8988T (cell line): ENCODE measurements at regions not wholly inside any gene's neighbourhood (a gene's known extent, or its start where the extent isn't known, plus 50 kb on each side); places are given as distances from the start of the nearest gene placed in this dataset.

Source experiments
- DNase-seq: peaks from one replicate; pipeline ENCODE4 v3.0.0; 2011

DNA sequence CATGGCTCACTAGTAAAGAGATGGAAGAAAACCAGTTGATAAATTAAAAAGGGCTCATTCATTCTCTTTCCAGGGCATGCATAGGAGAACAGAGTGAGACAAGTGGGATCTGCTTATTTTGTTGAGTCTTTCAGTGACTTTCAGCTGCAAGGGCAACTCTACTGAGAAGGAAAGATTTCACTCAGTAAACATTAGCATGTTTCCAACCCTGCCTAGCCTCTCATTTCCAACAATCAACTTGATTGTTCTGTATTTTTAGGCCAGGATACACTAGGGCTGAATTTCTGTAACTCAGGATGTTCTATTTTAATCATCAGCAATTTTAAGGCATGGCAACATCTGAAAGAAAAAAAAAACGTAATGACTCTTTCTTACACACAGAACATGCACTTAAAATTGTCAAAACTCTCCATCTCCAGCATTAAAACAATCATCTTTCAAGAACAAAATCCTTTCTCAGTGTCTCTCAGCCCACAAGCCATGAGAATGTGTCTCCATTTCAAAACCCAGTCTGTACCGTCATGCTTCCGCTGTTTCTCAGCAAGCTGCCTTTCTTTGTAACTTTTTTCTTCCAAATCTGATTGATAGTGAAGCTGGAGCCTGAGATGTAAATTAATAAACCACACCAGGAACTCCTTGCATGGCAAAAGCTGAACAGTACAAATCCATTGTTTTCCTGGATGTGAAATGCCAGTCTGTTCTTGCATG lies 147.2 kb upstream of the KLF14 start:
- DNase-seq: no peak

GRCh38 chr7:130881799-130882141 lies 147.8 kb upstream of the KLF14 start:
- DNase-seq: no peak

GRCh38 chr7:130882396-130882795 lies 148.4 kb upstream of the KLF14 start:
- DNase-seq: no peak

DNA sequence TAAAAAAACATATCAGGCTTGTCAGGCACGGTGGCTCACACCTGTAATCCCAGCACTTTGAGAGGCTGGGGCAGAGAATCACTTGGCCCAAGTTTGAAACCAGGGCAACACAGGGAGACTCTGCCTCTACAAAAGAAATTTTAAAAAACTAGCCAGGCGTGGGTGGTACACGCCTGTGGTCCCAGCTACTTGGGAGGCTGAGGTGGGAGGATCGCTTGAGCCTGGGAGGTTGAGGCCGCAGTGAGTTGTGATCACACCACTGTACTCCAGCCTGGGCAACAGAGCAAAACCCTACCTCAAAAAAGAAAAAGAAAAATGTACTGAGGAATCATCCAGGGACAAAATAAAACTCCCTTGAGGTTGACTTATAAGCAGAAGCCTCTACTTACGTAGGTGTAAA lies 149.9 kb upstream of the KLF14 start:
- DNase-seq: no peak

GRCh38 chr7:130884437-130885417 lies 150.7 kb upstream of the KLF14 start:
- no peak for DNase-seq

GRCh38 chr7:130886438-130887135 lies 152.6 kb upstream of the KLF14 start:
- no peak for DNase-seq

DNA sequence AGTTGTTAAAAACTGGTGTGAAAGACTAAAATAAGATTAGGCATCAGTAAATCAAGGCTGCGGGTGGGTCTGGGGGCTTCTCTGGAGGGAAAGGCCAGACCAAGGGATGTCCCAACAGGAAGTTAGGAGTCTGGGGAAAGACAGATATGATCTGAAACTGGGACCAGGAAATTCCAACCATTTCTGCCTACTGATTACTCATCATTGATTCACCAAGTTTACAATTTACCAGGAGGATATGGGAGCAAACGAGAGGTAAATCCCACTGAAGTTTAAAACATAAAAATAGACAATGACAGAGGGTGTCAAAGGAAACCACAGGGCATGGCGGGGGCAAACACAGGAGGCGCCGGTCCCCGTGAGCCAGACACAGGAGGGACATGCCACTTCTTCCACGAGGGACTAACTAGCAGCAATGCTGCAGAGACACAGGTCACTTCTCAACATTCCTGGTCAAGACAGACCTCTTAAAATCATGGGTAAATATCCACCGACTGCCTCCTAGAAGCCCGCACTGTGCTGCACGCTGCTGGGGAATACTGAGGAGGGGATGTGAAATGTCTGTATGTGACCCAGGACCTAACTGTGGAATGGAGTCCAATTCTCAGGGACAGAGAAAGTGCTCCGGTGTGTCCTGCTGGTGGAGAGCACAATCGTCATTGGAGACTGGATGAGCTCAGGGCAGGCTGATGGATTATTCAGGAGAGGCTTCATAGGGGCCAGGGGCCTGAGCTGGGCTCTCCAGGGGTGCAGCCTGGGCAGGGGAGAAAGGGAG lies 153.4 kb upstream of the KLF14 start:
- DNase-seq: no peak

DNA sequence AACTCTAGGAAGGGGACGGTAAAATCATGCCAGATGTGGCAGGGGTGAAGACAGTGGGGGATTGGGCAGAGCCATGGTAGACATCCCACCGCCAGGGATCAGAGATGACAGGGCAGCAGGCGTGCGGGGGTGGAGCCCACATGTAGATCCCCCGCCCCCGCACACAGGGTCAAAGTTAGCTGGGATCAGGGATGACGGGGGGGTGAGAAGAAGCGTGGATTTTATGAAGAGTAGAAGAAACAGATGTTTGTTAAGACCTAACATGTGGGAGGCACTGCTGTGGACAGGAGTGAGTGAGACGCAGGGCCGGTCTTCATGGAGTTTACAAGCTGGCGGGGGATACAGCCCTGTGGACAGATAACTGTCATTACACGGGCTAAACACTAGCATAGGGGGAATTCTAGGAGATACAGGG lies 154.0 kb upstream of the KLF14 start:
- no peak for DNase-seq

GRCh38 chr7:130888468-130888867 lies 154.5 kb upstream of the KLF14 start:
- no peak for DNase-seq

- no peak for DNase-seq
Measured at GRCh38 chr7:130890176-130891020, 156.4 kb upstream of the KLF14 start.

- no peak for DNase-seq
Measured at GRCh38 chr7:130891254-130892094, 157.5 kb upstream of the KLF14 start.

- no peak for DNase-seq
Measured at GRCh38 chr7:130893441-130893894, 159.5 kb upstream of the KLF14 start.

- no peak for DNase-seq
Measured at GRCh38 chr7:130894146-130894908, 160.3 kb upstream of the KLF14 start.

DNA sequence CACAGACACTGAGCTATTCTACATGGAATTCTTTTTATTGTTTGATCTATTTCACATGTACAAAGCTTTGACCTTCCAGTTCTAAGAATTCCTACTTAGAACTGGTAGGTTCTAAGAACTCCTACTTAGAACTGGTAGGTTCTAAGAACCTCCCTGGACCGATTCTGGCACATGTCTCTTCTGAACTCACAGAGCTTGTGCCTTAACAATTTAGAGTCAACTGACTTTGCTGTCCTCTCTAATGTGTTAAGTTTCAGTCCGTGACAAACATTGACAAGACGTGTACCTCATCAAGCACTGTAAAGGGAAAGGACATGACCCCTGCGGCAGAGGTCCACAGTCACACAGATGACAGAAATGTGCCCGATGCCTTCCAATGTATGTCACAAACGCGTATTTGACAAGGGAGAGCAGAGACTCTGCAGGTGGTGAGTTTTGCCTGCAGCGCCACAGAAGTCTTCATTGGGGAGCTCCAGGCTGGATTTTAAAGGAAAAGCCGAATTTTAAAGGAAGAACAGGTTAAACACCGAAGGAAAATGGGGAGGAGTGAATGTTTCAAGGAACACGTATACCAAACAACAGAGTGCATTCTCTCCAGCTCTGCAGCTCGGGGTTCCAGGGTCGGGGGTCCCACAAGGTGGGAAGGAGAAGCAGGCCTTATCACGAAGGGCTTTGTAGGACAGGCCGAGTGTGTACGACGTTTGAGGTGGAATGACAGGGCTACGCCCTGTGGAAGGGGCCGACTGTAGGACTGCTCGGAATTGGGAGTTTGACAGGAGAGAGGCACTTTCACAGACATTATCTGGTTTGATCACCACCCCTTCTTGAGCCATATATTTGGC lies 161.1 kb upstream of the KLF14 start:
- no peak for DNase-seq

GRCh38 chr7:130896051-130896881 lies 162.3 kb upstream of the KLF14 start:
- no peak for DNase-seq

DNA sequence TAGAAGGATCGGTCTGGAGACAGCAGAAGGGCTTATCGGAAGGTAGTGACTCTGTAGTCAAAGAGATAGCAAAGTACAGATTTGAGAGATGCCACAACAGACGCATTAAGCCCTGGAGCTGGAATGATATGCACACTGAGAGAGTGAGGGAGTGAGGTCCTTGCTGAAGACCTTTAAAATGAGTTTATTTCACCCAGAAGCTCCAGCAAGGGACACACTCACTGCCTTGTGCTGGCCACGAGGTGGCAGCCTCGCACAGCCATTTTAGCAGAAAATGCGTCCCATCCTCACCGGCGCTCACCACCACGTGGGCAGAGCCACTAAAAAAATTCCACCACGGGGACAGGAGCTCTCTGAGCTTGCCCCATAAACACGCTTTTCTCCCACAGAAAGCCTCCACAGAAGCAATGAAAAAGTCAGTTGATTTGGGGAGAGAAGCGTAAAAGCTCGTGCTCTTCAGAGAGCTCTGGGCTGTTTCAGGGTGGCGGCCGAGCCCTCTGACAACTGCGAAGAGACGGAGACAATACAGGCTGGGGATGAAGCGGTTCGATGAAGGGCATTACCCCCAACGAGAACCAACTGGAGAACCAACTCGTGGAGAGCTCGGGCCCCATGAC lies 163.0 kb upstream of the KLF14 start:
- no peak for DNase-seq
